GM12891 (cell line): ENCODE measurements at regions not wholly inside any gene's neighbourhood (a gene's known extent, or its start where the extent isn't known, plus 50 kb on each side); places are given as distances from the start of the nearest gene placed in this dataset.

Experiments used
- DNase-seq: peaks from one replicate; pipeline ENCODE4 v3.0.0; 2011; ENCODE audit warnings: low spot score; ENCODE audit not compliant: insufficient read length
- FAIRE-seq: peaks from 2 replicates; lab custom pipeline; 2011; peaks lifted over from hg19 to GRCh38; lab: Jason Lieb, UNC
- PAX5 ChIP-seq: IDR thresholded peaks from 2 replicates; pipeline ENCODE4 v1.6.1; 2011; ENCODE audit warnings: low read length, moderate library complexity, mild to moderate bottlenecking; ENCODE audit not compliant: insufficient read depth, severe bottlenecking
- POLR2A ChIP-seq: IDR thresholded peaks from 2 replicates; pipeline ENCODE4 v1.6.1; 2011; ENCODE audit warnings: low read depth, low read length, control low read depth
- POLR2AphosphoS5 ChIP-seq: IDR thresholded peaks from 2 replicates; pipeline ENCODE4 v1.6.1; 2011; ENCODE audit warnings: low read depth, low read length, control low read depth
- POU2F2 ChIP-seq: IDR thresholded peaks from 2 replicates; pipeline ENCODE4 v1.6.1; 2011; ENCODE audit warnings: low read depth, mild to moderate bottlenecking, control low read depth, low read length, moderate library complexity
- SPI1 ChIP-seq: IDR thresholded peaks from 2 replicates; pipeline ENCODE4 v1.6.1; 2011; ENCODE audit warnings: low read depth, low read length, control low read depth
- TAF1 ChIP-seq: IDR thresholded peaks from 2 replicates; pipeline ENCODE4 v1.6.1; 2011; ENCODE audit warnings: low read depth, low read length, control low read depth

- FAIRE-seq (no peak), DNase-seq (no peak)
- TF ChIP-seq POU2F2 = no peak
- no peak for TF ChIP-seq TAF1
- no peak for TF ChIP-seq PAX5
- TF ChIP-seq POLR2A = no peak
- no peak for TF ChIP-seq POLR2AphosphoS5
- TF ChIP-seq SPI1 = no peak
Measured at GRCh38 chr5:5953584-5954274, 424.6 kb downstream of the MED10 start.

GRCh38 chr5:5951953-5952352 is 426.4 kb downstream of the MED10 start:
- FAIRE-seq = no peak
- DNase-seq = no peak
- TF ChIP-seq TAF1 (no peak), PAX5 (no peak), POLR2AphosphoS5 (no peak), SPI1 (no peak), POLR2A (no peak), POU2F2 (no peak)

- TF ChIP-seq POU2F2 (no peak), PAX5 (no peak), POLR2AphosphoS5 (no peak), SPI1 (no peak)
- no peak for FAIRE-seq
- no peak for DNase-seq
Measured at GRCh38 chr5:5950658-5951057, 427.7 kb downstream of the MED10 start.

- DNase-seq (no peak), FAIRE-seq (no peak)
- no peak for TF ChIP-seq PAX5
Measured at GRCh38 chr5:5941486-5941885, 436.9 kb downstream of the MED10 start.

- DNase-seq (no peak), FAIRE-seq (no peak)
Measured at GRCh38 chr5:5939759-5940370, 438.5 kb downstream of the MED10 start.

GRCh38 chr5:5933651-5934050 is 444.7 kb downstream of the MED10 start:
- DNase-seq (no peak), FAIRE-seq (no peak)
- TF ChIP-seq POLR2A (no peak), PAX5 (no peak), POU2F2 (no peak), SPI1 (no peak), TAF1 (no peak), POLR2AphosphoS5 (no peak)

More at GRCh38 chr5:5939759-5940370, 438.5 kb downstream of the MED10 start:
- TF ChIP-seq PAX5 = no peak
- TF ChIP-seq TAF1 = no peak
- no peak for TF ChIP-seq SPI1
- TF ChIP-seq POLR2AphosphoS5 = no peak
- no peak for TF ChIP-seq POU2F2
- no peak for TF ChIP-seq POLR2A

- DNase-seq (no peak), FAIRE-seq (no peak)
- TF ChIP-seq TAF1 (no peak), SPI1 (no peak), PAX5 (no peak), POU2F2 (no peak), POLR2A (no peak), POLR2AphosphoS5 (no peak)
Measured at GRCh38 chr5:5932824-5933223, 445.5 kb downstream of the MED10 start.

GRCh38 chr5:5930561-5930960 is 447.8 kb downstream of the MED10 start:
- no peak for DNase-seq

GRCh38 chr5:5929291-5930020 is 448.9 kb downstream of the MED10 start:
- DNase-seq = no peak
- no peak for FAIRE-seq
- TF ChIP-seq POLR2A (no peak), PAX5 (no peak), SPI1 (no peak), POLR2AphosphoS5 (no peak), TAF1 (no peak), POU2F2 (no peak)

More at GRCh38 chr5:5930561-5930960, 447.8 kb downstream of the MED10 start:
- no peak for FAIRE-seq
- TF ChIP-seq PAX5 (no peak), POLR2AphosphoS5 (no peak), SPI1 (no peak), TAF1 (no peak), POLR2A (no peak), POU2F2 (no peak)
